Right atrium auricular region (tissue), 2 donors: ENCODE measurements at regions not wholly inside any gene's neighbourhood (a gene's known extent, or its start where the extent isn't known, plus 50 kb on each side); places are given as distances from the start of the nearest gene placed in this dataset.

ENCODE experiments used
- DNase-seq: peaks from one replicate; pipeline ENCODE4 v3.0.0-alpha.2; 2019; ENCODE audit warnings: low spot score
- H3K27ac ChIP-seq, 2 donors: fragments of 200-600 bp; sonication (generic); 1 replicate in 1 of 2; 2 replicates in 1 of 2; pipeline ENCODE4 v1.5.1; 2016 to 2019
- H3K27me3 ChIP-seq, 2 donors: fragments of 200-600 bp; sonication (generic); one replicate each; pipeline versions ENCODE4 v1.5.1 to v1.6.0; 2017 to 2019
- H3K36me3 ChIP-seq: fragments of 200-600 bp; sonication (generic); one replicate; pipeline ENCODE4 v1.5.1; 2016
- H3K4me1 ChIP-seq, 2 donors: fragments of 200-600 bp; sonication (generic); one replicate each; pipeline versions ENCODE4 v1.5.1 to v1.6.0; 2017 to 2019
- H3K4me3 ChIP-seq, 2 donors: fragments of 200-600 bp; sonication (generic); 1 replicate in 1 of 2; 2 replicates in 1 of 2; pipeline ENCODE4 v1.5.1; 2017 to 2019; ENCODE audit warnings: mild to moderate bottlenecking in 1 of 2, moderate library complexity in 1 of 2
- H3K9me3 ChIP-seq, 2 donors: fragments of 200-600 bp; sonication (generic); one replicate each; pipeline ENCODE4 v1.5.1; 2019
- CTCF ChIP-seq, 2 donors: fragments of 200-600 bp; sonication (generic); IDR thresholded peaks; one replicate each; pipeline ENCODE4 v1.5.1; 2019; ENCODE audit warnings: antibody characterized with exemption in 2 of 2

GRCh38 chr16:86193528-86194193 is 294.7 kb downstream of the IRF8 start:
- Histone ChIP-seq H3K9me3 (no peaks in the 10 kb centered on the region), H3K4me1 (no peaks in the 10 kb centered on the region), H3K36me3 (no peaks in the 10 kb centered on the region), H3K4me3 (no peak overlapping the region), H3K27ac (no peak overlapping the region), H3K27me3 (peaks cover 0 to 6% of the 10 kb centered on the region in 2 donors)
- no peak for TF ChIP-seq CTCF (IDR thresholded peaks at IDR 0.05)
- DNase-seq, result no peak

- Histone ChIP-seq H3K27ac (no peak overlapping the region), H3K4me3 (no peak overlapping the region), H3K9me3 (no peaks in the 10 kb centered on the region)
These were observed 297.1 kb downstream of the IRF8 start for GRCh38 chr16:86195863-86196630.

GRCh38 chr16:86196687-86197391 is 297.9 kb downstream of the IRF8 start:
- TF ChIP-seq CTCF (IDR thresholded peaks at IDR 0.05), result no peak
- no peak overlapping the region for H3K27ac ChIP-seq
- DNase-seq, result no peak
- H3K4me3 ChIP-seq, result no peak overlapping the region
- no peaks in the 10 kb centered on the region for H3K9me3 ChIP-seq
- H3K36me3 ChIP-seq, result no peaks in the 10 kb centered on the region
- peaks cover 0 to 6% of the 10 kb centered on the region in 2 donors for H3K27me3 ChIP-seq
- H3K4me1 ChIP-seq, result no peaks in the 10 kb centered on the region

More at GRCh38 chr16:86195863-86196630, 297.1 kb downstream of the IRF8 start:
- Histone ChIP-seq H3K27me3 (peaks cover 0 to 6% of the 10 kb centered on the region in 2 donors), H3K36me3 (no peaks in the 10 kb centered on the region), H3K4me1 (no peaks in the 10 kb centered on the region)
- TF ChIP-seq CTCF (IDR thresholded peaks at IDR 0.05), result no peak
- no peak for DNase-seq

GRCh38 chr16:86198206-86199118 is 299.5 kb downstream of the IRF8 start:
- no peaks in the 10 kb centered on the region for H3K9me3 ChIP-seq
- H3K4me1 ChIP-seq, result no peaks in the 10 kb centered on the region
- H3K27ac ChIP-seq, result no peak overlapping the region
- DNase-seq, result no peak
- no peak for TF ChIP-seq CTCF (IDR thresholded peaks at IDR 0.05)
- no peak overlapping the region for H3K4me3 ChIP-seq
- peaks cover 0 to 6% of the 10 kb centered on the region in 2 donors for H3K27me3 ChIP-seq
- no peaks in the 10 kb centered on the region for H3K36me3 ChIP-seq

- no peak for DNase-seq
- Histone ChIP-seq H3K27me3 (peaks cover 0 to 6% of the 10 kb centered on the region in 2 donors), H3K36me3 (no peaks in the 10 kb centered on the region), H3K4me3 (no peak overlapping the region), H3K9me3 (no peaks in the 10 kb centered on the region), H3K27ac (no peak overlapping the region), H3K4me1 (no peaks in the 10 kb centered on the region)
- TF ChIP-seq CTCF (IDR thresholded peaks at IDR 0.05), result no peak
These were observed 300.2 kb downstream of the IRF8 start for GRCh38 chr16:86199182-86199581.
